ENCODE measurements at regions not wholly inside any gene's neighbourhood (a gene's known extent, or its start where the extent isn't known, plus 50 kb on each side); places are given as distances from the start of the nearest gene placed in this dataset.

- WGBS, 2 donors, result 39 to 44% methylated on average over 6 of the region's 6 CpGs
- ATAC-seq (ENCODE audit: low FRiP score in 2 of 2), result no peak
Observed at GRCh38 chr9:80552931-80553330, 981.2 kb downstream of the TLE4 start.

GRCh38 chr9:80550181-80550580 lies 978.4 kb downstream of the TLE4 start:
- no peak for DNase-seq
- no peak for ATAC-seq (ENCODE audit: low FRiP score in 2 of 2)
- no peak for TF ChIP-seq POLR2A (IDR thresholded peaks at IDR 0.05)
- no peak for TF ChIP-seq EP300 (IDR thresholded peaks at IDR 0.05)
- no peak for TF ChIP-seq POLR2AphosphoS5 (IDR thresholded peaks at IDR 0.05)
- no peak for TF ChIP-seq CTCF (IDR thresholded peaks at IDR 0.05)

More at GRCh38 chr9:80552931-80553330, 981.2 kb downstream of the TLE4 start:
- H3K4me1 ChIP-seq, result peaks cover 0 to 4% (median 0%) of the 10 kb centered on the region in 4 donors
- no peaks in the 10 kb centered on the region for H3K9me3 ChIP-seq
- peak overlapping the region in 1 of 4 donors; percentile 4 for H3K27ac ChIP-seq
- no peak overlapping the region for H3K4me3 ChIP-seq
- TF ChIP-seq POLR2AphosphoS5 (IDR thresholded peaks at IDR 0.05) (peak in 1 of 2 donors; percentile 40), CTCF (IDR thresholded peaks at IDR 0.05) (no peak)
- no peak for DNase-seq
- no peaks in the 10 kb centered on the region for H3K36me3 ChIP-seq
- no peaks in the 10 kb centered on the region for H3K27me3 ChIP-seq

GRCh38 chr9:80547613-80548012 lies 975.8 kb downstream of the TLE4 start:
- no peaks in the 10 kb centered on the region for H3K4me1 ChIP-seq
- H3K27ac ChIP-seq, result no peak overlapping the region
- H3K4me3 ChIP-seq, result no peak overlapping the region
- no peak for TF ChIP-seq POLR2AphosphoS5 (IDR thresholded peaks at IDR 0.05)
- TF ChIP-seq CTCF (IDR thresholded peaks at IDR 0.05), result no peak
- TF ChIP-seq EP300 (IDR thresholded peaks at IDR 0.05), result no peak
- no peak for TF ChIP-seq POLR2A (IDR thresholded peaks at IDR 0.05)
- no peak for DNase-seq
- no peaks in the 10 kb centered on the region for H3K9me3 ChIP-seq
- no peaks in the 10 kb centered on the region for H3K36me3 ChIP-seq
- ATAC-seq (ENCODE audit: low FRiP score in 2 of 2), result no peak
- WGBS, 2 donors, result 68 to 71% methylated on average over 4 of the region's 4 CpGs
- H3K27me3 ChIP-seq, result no peaks in the 10 kb centered on the region

More at GRCh38 chr9:80550181-80550580, 978.4 kb downstream of the TLE4 start:
- Histone ChIP-seq H3K9me3 (no peaks in the 10 kb centered on the region), H3K27me3 (no peaks in the 10 kb centered on the region), H3K4me1 (peaks cover 0 to 4% (median 0%) of the 10 kb centered on the region in 4 donors), H3K36me3 (no peaks in the 10 kb centered on the region), H3K27ac (no peak overlapping the region), H3K4me3 (no peak overlapping the region)

- H3K36me3 ChIP-seq, result no peaks in the 10 kb centered on the region
- H3K27ac ChIP-seq, result no peak overlapping the region
- ATAC-seq (ENCODE audit: low FRiP score in 2 of 2) (no peak), DNase-seq (no peak)
- H3K4me3 ChIP-seq, result no peak overlapping the region
- no peak for TF ChIP-seq CTCF (IDR thresholded peaks at IDR 0.05)
- TF ChIP-seq POLR2A (IDR thresholded peaks at IDR 0.05), result no peak
- TF ChIP-seq EP300 (IDR thresholded peaks at IDR 0.05), result no peak
- no peak for TF ChIP-seq POLR2AphosphoS5 (IDR thresholded peaks at IDR 0.05)
- no peaks in the 10 kb centered on the region for H3K9me3 ChIP-seq
- no peaks in the 10 kb centered on the region for H3K27me3 ChIP-seq
- 81 to 85% methylated on average over 4 of the region's 4 CpGs for WGBS, 2 donors
- no peaks in the 10 kb centered on the region for H3K4me1 ChIP-seq
Observed at GRCh38 chr9:80540387-80540786, 968.6 kb downstream of the TLE4 start.

GRCh38 chr9:80538976-80539375 lies 967.2 kb downstream of the TLE4 start:
- Histone ChIP-seq H3K27me3 (no peaks in the 10 kb centered on the region), H3K27ac (no peak overlapping the region), H3K36me3 (no peaks in the 10 kb centered on the region), H3K4me3 (no peak overlapping the region), H3K9me3 (no peaks in the 10 kb centered on the region), H3K4me1 (no peaks in the 10 kb centered on the region)
- ATAC-seq (ENCODE audit: low FRiP score in 2 of 2) (no peak), DNase-seq (no peak)
- TF ChIP-seq EP300 (IDR thresholded peaks at IDR 0.05), result no peak
- TF ChIP-seq CTCF (IDR thresholded peaks at IDR 0.05), result no peak
- no peak for TF ChIP-seq POLR2A (IDR thresholded peaks at IDR 0.05)
- TF ChIP-seq POLR2AphosphoS5 (IDR thresholded peaks at IDR 0.05), result no peak
- 48 to 78% methylated on average over 1 of the region's 1 CpG for WGBS, 2 donors

All from upper lobe of left lung (tissue), 6 donors.